ENCODE measurements at regions not wholly inside any gene's neighbourhood (a gene's known extent, or its start where the extent isn't known, plus 50 kb on each side); places are given as distances from the start of the nearest gene placed in this dataset.
A peak's percentile ranks its signal among the peaks of the same experiment; 100 is the strongest.

- no peak for TF ChIP-seq CTCF (IDR thresholded peaks at IDR 0.05)
- H3K4me3 Mint-ChIP-seq: peak overlapping the region; percentile 55
- DNase-seq: peak; percentile 30
- H3K9me3 Mint-ChIP-seq: peaks cover 32% of the 10 kb centered on the region
- H3K27ac Mint-ChIP-seq: peak overlapping the region; percentile 81
- peaks cover 45% of the 10 kb centered on the region for H3K4me1 Mint-ChIP-seq (ENCODE audit: low read depth)
- H3K27me3 Mint-ChIP-seq (ENCODE audit: insufficient read depth): peaks cover 3% of the 10 kb centered on the region
- peaks cover 14% of the 10 kb centered on the region for H3K36me3 Mint-ChIP-seq (ENCODE audit: low read depth)
Measured at GRCh38 chr20:57076951-57077350, 189.5 kb downstream of the BMP7 start.

GRCh38 chr20:57078116-57078515 lies 188.3 kb downstream of the BMP7 start:
- peaks cover 8% of the 10 kb centered on the region for H3K27me3 Mint-ChIP-seq (ENCODE audit: insufficient read depth)
- no peak for TF ChIP-seq CTCF (IDR thresholded peaks at IDR 0.05)
- peaks cover 32% of the 10 kb centered on the region for H3K9me3 Mint-ChIP-seq
- no peak overlapping the region for H3K27ac Mint-ChIP-seq
- no peak overlapping the region for H3K4me3 Mint-ChIP-seq
- DNase-seq: peak; percentile 28
- H3K4me1 Mint-ChIP-seq (ENCODE audit: low read depth): peaks cover 45% of the 10 kb centered on the region
- H3K36me3 Mint-ChIP-seq (ENCODE audit: low read depth): peaks cover 14% of the 10 kb centered on the region

DNA sequence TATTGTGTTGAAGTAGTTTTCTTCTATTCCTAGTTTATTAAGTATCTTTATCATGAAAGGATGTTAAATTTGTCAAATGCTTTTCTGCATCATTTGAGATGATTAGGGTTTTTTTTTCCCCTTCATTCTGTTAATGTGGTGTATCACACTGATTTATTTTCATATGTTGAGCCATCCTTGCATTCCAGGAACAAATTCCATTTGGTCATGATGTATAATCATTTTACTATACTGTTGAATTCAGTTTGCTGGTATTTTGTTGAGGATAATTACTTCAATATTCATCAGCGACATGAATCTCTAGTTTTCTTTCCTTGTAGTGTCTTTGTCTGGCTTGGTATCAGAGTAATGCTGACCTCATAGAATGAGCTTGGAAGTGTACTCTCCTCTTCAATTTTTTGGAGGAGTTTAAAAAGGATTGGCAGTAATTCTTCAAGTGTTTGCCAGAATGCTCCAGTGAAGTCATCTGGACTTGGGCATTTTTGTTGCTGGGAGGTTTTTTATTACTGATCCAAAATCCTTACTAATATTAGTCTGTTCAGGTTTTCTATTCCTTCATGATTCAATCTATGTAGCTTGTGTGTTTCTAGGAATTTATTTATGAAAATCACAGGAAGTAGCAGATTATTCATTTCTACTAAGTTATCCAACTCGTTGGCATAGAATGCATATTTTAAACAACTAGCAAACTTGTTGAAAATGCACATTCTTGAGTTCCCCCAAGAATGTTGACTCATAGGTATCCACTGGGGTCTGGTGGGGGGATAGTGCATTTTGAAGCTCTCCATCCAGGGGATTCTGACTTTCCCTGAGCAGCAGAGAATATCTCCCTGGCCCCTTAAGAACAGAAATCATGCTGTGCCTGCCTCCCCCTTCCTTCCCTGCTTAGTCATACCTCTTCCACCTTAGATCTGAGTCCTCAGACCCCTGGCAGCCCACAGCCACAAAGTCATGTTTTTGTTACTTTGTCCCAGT lies 187.1 kb downstream of the BMP7 start:
- no peak for TF ChIP-seq CTCF (IDR thresholded peaks at IDR 0.05)
- H3K27me3 Mint-ChIP-seq (ENCODE audit: insufficient read depth): peaks cover 8% of the 10 kb centered on the region
- peaks cover 45% of the 10 kb centered on the region for H3K4me1 Mint-ChIP-seq (ENCODE audit: low read depth)
- no peak overlapping the region; the same call in 1 of the 2 replicates for H3K27ac Mint-ChIP-seq
- peaks cover 14% of the 10 kb centered on the region for H3K36me3 Mint-ChIP-seq (ENCODE audit: low read depth)
- no peak for DNase-seq
- no peak overlapping the region; the same call in 1 of the 2 replicates for H3K4me3 Mint-ChIP-seq
- peaks cover 32% of the 10 kb centered on the region for H3K9me3 Mint-ChIP-seq

DNA sequence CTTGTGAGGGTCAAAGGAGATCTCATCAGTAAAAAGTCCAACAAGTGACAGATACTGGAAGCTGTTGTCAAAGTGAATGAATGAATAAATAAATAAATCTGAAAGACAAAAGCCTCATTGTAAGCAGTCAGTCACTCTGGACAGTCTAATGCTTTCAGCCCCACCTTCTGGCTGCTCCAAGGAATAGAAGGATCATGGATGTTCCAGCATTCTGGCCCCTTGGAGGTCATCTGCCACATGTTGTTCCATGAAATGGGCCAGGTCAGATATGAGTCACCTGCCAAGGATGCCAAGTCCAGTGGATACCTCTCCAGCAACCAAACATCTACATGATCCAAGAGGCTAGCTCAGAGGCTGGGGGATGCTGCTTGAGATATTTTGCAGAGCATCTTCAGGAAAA lies 185.6 kb downstream of the BMP7 start:
- Mint-ChIP-seq H3K4me3 (no peak overlapping the region), H3K9me3 (peaks cover 28% of the 10 kb centered on the region), H3K27me3 (ENCODE audit: insufficient read depth) (peaks cover 6% of the 10 kb centered on the region; the same call in 1 of the 2 replicates), H3K27ac (no peak overlapping the region), H3K36me3 (ENCODE audit: low read depth) (peaks cover 14% of the 10 kb centered on the region), H3K4me1 (ENCODE audit: low read depth) (peaks cover 33% of the 10 kb centered on the region)
- peak; percentile 52 for DNase-seq
- TF ChIP-seq CTCF (IDR thresholded peaks at IDR 0.05): peak; percentile 62; the same call in 1 of the 2 replicates

- H3K27ac Mint-ChIP-seq: no peak overlapping the region
- H3K9me3 Mint-ChIP-seq: peaks cover 21% of the 10 kb centered on the region
- no peak for TF ChIP-seq CTCF (IDR thresholded peaks at IDR 0.05)
Measured at GRCh38 chr20:57082357-57082945, 184.0 kb downstream of the BMP7 start.

More at GRCh38 chr20:57082357-57082945, 184.0 kb downstream of the BMP7 start:
- Mint-ChIP-seq H3K36me3 (ENCODE audit: low read depth) (peaks cover 8% of the 10 kb centered on the region), H3K27me3 (ENCODE audit: insufficient read depth) (peaks cover 11% of the 10 kb centered on the region; the same call in 1 of the 2 replicates), H3K4me1 (ENCODE audit: low read depth) (peaks cover 18% of the 10 kb centered on the region), H3K4me3 (no peak overlapping the region)
- DNase-seq: no peak

Data from HFFc6 (cell line).